ENCODE measurements at regions not wholly inside any gene's neighbourhood (a gene's known extent, or its start where the extent isn't known, plus 50 kb on each side); places are given as distances from the start of the nearest gene placed in this dataset.

DNA sequence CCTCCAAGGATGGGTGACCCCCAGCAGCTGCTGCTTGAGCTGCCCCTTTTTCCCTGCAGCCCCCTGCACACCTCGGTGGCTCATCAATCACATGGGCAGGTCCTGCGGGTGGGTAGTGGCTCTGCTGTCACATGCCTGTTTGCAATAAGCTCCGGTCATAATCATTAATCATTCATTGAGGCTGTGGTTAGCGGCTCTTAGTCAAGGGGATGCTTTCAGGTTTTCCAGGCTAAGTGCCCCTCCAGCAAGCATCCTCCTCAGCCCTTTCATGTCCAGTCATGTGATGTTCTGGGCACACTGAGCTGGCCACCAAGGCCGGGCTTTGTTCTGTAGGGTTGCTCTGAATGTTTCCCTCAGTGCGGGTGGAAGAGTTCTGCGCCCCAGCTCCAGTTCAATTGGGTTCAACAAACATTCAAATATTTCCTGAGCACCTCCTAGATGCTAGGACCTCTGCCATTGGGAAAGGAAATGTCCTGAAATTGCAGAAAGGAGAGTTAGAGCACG is 96.4 kb upstream of the LDAH start:
- TF ChIP-seq, protein P1, sequence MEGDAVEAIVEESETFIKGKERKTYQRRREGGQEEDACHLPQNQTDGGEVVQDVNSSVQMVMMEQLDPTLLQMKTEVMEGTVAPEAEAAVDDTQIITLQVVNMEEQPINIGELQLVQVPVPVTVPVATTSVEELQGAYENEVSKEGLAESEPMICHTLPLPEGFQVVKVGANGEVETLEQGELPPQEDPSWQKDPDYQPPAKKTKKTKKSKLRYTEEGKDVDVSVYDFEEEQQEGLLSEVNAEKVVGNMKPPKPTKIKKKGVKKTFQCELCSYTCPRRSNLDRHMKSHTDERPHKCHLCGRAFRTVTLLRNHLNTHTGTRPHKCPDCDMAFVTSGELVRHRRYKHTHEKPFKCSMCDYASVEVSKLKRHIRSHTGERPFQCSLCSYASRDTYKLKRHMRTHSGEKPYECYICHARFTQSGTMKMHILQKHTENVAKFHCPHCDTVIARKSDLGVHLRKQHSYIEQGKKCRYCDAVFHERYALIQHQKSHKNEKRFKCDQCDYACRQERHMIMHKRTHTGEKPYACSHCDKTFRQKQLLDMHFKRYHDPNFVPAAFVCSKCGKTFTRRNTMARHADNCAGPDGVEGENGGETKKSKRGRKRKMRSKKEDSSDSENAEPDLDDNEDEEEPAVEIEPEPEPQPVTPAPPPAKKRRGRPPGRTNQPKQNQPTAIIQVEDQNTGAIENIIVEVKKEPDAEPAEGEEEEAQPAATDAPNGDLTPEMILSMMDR (conservative IDR thresholded peaks at IDR 0.05) = no peak
- H3K27ac ChIP-seq = no peak overlapping the region

DNA sequence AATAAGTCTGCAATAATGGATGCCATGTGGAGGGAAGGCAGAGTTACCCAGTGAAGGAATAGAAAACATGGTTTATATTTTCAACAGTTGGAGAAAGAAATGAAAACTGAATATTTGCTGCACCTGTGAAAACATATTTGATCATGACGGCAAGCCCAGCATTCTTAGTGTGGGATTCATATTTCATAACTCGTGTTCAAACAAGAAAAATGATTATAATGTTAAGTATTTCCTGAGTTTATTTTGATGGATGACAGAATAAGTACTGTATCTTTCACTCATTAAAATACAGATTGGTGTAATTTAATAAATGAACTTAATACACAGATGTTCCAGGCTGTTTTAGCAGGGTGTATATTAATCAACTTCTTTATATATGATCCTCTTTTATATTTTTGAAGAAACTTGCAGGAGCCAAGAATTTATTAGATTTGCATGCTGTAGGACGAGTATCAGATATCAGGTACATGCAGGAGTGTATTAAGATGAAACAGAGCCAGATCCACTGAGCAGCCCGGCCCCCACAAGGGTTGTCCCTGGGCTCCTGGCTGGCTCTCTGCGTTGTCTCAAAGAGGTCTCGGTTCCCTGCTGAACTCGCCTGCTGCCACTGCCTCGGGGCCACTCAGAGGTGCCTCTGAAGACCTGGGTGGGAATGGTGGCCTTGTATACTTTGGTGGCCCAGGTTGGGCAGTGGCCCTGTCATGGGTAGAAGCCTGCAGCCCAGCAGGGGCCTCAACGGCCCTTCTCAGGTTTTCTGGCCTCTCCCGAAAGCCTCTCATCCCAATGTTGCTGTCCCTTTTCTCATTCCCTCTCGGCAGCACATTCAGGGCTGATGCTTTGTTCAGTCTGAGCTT is 95.0 kb upstream of the LDAH start:
- H3K27ac ChIP-seq = peak overlapping the region; percentile 25
- TF ChIP-seq, protein P1 (conservative IDR thresholded peaks at IDR 0.05) = no peak

DNA sequence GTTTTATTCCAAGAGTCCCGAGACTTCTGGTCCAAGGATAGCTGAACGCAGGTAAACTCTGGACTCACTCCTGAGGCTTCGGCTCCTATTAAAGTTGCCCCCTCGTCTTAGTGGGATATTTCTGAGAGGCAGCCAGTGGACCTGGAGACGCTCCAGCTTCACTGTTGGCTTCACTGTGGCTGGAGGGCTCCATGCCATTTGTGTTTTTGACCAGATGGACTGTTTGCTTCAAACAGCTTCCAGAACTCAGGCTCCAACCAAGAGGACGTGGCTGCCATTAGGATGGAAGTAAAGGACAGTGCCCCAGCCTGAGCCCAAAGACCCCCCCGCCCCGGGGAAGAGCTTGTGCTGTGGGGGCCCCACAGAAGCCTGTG is 94.4 kb upstream of the LDAH start:
- TF ChIP-seq, protein P1 (conservative IDR thresholded peaks at IDR 0.05) = no peak
- peak overlapping the region; percentile 25 for H3K27ac ChIP-seq

DNA sequence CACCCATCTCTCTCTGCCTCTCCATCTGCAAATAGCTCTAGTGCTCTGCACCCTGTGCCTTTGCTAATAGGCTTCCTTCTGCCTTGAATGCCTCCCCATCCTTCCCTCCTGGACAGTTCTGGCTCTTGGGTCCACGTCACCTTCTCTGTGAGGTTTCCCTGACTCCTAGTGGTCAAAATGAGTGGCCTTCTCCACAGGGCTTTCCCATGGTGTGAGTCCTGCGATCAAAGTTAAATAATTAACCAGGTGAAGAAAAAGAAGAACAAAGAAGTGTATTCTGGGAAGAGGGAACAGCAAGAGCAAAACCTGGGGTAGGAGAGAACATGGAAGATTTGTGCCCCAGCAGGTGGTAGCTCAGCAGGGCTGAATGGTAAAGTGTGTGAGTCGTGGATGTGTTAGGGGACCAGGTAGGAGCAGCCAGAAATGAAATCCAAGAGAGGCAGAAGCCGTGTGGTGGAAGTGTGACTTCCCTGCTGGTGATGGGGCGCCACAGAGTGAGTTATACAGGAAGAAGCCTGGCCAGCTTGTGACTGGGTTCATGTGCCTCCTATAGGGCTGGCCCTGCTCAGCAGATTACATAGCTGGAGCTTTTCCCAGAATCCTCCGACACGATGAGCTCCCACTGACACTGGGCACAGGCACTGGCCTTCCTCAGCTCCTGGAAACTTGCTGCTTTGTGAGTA is 93.8 kb upstream of the LDAH start:
- TF ChIP-seq, protein P1 (conservative IDR thresholded peaks at IDR 0.05) = peak; percentile 70
- H3K27ac ChIP-seq = peak overlapping the region; percentile 25

DNA sequence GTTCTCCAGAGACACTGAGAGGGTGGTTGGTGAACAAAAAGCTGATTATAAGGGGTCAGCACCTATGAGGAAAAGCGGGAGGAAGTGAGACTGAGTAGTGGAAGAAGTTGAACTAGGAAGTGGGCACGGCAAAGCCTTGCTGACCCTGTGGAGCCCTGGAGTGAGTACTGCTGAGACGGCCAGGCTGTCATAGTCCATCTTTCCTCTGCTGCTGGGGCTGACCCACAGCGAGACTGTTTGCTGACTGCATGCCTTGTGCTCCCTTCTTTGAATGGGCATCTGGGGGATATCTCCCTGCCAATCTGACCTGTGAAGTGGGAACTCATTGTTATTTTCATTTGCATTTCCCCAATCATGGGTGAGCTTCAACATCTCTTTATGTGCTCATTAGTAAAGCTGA is 92.4 kb upstream of the LDAH start:
- TF ChIP-seq, protein P1 (conservative IDR thresholded peaks at IDR 0.05) = no peak
- H3K27ac ChIP-seq = no peak overlapping the region

DNA sequence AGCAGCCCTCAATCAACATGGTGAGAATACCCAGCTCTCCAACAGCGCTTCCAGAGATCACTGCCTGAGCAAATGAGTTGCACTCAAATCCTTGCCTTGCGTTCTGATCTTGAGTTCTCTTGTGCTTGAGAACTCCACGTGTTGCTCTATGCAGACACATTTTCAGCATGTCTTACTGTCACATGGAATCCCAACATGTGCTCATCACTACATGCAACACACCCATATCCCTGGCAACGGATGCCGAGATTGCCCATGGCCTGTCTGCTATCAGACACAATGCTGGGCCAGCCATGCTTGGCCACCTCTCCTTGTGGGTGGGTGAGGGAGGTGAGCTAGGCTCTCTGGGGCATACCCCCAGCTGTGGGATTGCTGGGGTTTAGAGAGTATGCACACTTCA is 91.9 kb upstream of the LDAH start:
- TF ChIP-seq, protein P1 (conservative IDR thresholded peaks at IDR 0.05) = no peak
- no peak overlapping the region for H3K27ac ChIP-seq

DNA sequence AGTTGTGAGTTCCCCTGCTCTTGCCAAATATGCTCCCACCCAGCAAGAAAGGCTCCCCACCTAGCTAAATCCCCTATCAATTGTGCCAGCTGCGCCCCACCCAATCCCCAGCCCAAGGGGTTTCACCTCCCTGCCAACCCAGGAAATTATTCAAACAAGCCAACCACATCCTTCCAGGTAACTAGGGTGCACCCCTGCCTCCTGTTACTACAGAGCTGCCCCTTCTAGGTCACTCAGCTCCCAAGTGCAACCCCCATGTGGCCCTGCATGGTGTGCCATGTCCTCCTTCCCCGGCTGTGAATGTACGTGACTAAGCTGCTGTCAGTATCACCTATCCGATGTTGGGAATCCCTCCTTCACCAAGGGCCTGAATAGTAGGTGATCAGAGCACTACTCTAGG is 91.2 kb upstream of the LDAH start:
- TF ChIP-seq, protein P1 (conservative IDR thresholded peaks at IDR 0.05) = no peak
- no peak overlapping the region for H3K27ac ChIP-seq

Measured in VCaP (cell line).